Natural killer cell (primary cell): ENCODE measurements at regions not wholly inside any gene's neighbourhood (a gene's known extent, or its start where the extent isn't known, plus 50 kb on each side); places are given as distances from the start of the nearest gene placed in this dataset.

Experiments
- ATAC-seq, 3 donors: fragments of 150-1000 bp in 2 of 3; fragments of 200-7000 bp in 1 of 3; cut with Tn5 transposase; 1 replicate in 1 of 3; 2 replicates in 2 of 3; pipeline ENCODE4 v1.10.0; 2021; ENCODE audit warnings: mild to moderate bottlenecking in 2 of 3, moderate library complexity in 2 of 3
- DNase-seq, 2 donors: peaks; one replicate each; pipeline versions ENCODE4 v3.0.0 to v3.0.0-alpha.2; 2013 to 2021; ENCODE audit warnings: mixed read lengths in 1 of 2
- H3K27ac ChIP-seq: one replicate; pipeline ENCODE4 v1.5.1; 2013; ENCODE audit warnings: mild to moderate bottlenecking, low read length
- H3K27me3 ChIP-seq: one replicate; pipeline ENCODE4 v1.6.1; 2013; ENCODE audit warnings: low read length; ENCODE audit not compliant: control insufficient read depth, insufficient read depth
- H3K36me3 ChIP-seq: one replicate; pipeline ENCODE4 v1.6.1; 2013; ENCODE audit warnings: low read length; ENCODE audit not compliant: control insufficient read depth, insufficient read depth
- H3K4me1 ChIP-seq: one replicate; pipeline ENCODE4 v1.6.1; 2013; ENCODE audit warnings: low read length; ENCODE audit not compliant: control insufficient read depth, insufficient read depth
- H3K4me3 ChIP-seq: one replicate; pipeline ENCODE4 v1.5.1; 2013; ENCODE audit warnings: low read length
- H3K9me3 ChIP-seq: one replicate; pipeline ENCODE4 v1.6.1; 2013; ENCODE audit warnings: low read length; ENCODE audit not compliant: control insufficient read depth, insufficient read depth
- H3K27ac Mint-ChIP-seq, 2 donors: one replicate each; pipeline ENCODE4 v1.8.0; 2022; ENCODE audit warnings: mild to moderate bottlenecking in 2 of 2, mixed read lengths in 2 of 2, moderate library complexity in 1 of 2
- H3K27me3 Mint-ChIP-seq, 2 donors: one replicate each; pipeline ENCODE4 v1.8.0; 2022; ENCODE audit warnings: low read depth in 2 of 2, mixed read lengths in 2 of 2
- H3K36me3 Mint-ChIP-seq: one replicate; pipeline ENCODE4 v1.8.0; 2022; ENCODE audit warnings: mixed read lengths
- H3K4me1 Mint-ChIP-seq, 2 donors: one replicate each; pipeline ENCODE4 v1.8.0; 2022; ENCODE audit warnings: mixed read lengths in 2 of 2
- H3K4me3 Mint-ChIP-seq: one replicate; pipeline ENCODE4 v1.8.0; 2022; ENCODE audit warnings: mild to moderate bottlenecking, moderate library complexity, mixed read lengths
- H3K9me3 Mint-ChIP-seq, 2 donors: one replicate each; pipeline ENCODE4 v1.8.0; 2022; ENCODE audit warnings: mixed read lengths in 2 of 2
- WGBS: methylation state at CpG from one replicate; pipeline ENCODE4 v1.1.7; 2013; ENCODE audit warnings: missing lambda C conversion rate; ENCODE audit not compliant: insufficient coverage; 5-methylcytosine and 5-hydroxymethylcytosine counted together
- intact Hi-C: fragments of 100-400 bp; cut with micrococcal nuclease; formaldehyde crosslinking; loops from one replicate; pipeline ENCODE4 v1.14.2; 2022
- TF ChIP-seq, protein P1 (sequence below): fragments of 200-600 bp; IDR thresholded peaks from one replicate; pipeline ENCODE4 v1.8.0; 2022; ENCODE audit warnings: antibody characterized with exemption

DNA sequence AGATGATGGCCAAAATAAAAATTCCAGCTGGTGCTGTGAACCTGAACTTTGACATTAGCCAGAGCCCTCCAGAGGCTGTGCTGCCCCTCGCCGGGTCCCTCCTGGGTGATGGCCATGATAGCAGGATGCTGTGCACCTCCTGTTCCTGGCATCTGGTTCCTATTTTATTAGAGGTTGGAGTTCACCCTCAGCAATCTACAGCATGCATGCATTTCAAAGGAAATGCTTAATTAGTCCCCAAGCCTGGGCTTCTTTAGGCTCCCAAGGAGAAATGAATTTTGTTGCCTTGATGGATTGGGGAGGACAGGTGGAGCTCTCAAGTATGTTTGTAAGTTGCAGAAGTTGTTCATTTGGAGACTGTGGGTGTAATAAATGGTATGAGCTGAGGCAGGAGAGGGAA is 166.9 kb downstream of the GLI2 start:
- ATAC-seq (no peak), DNase-seq (no peak)
- Mint-ChIP-seq H3K36me3 (no peaks in the 10 kb centered on the region), H3K27ac (no peak overlapping the region), H3K9me3 (no peaks in the 10 kb centered on the region), H3K4me3 (no peak overlapping the region), H3K27me3 (peaks cover 0 to 2% of the 10 kb centered on the region in 2 donors), H3K4me1 (no peaks in the 10 kb centered on the region)
- H3K27ac ChIP-seq, result no peak overlapping the region
- TF ChIP-seq, protein P1, sequence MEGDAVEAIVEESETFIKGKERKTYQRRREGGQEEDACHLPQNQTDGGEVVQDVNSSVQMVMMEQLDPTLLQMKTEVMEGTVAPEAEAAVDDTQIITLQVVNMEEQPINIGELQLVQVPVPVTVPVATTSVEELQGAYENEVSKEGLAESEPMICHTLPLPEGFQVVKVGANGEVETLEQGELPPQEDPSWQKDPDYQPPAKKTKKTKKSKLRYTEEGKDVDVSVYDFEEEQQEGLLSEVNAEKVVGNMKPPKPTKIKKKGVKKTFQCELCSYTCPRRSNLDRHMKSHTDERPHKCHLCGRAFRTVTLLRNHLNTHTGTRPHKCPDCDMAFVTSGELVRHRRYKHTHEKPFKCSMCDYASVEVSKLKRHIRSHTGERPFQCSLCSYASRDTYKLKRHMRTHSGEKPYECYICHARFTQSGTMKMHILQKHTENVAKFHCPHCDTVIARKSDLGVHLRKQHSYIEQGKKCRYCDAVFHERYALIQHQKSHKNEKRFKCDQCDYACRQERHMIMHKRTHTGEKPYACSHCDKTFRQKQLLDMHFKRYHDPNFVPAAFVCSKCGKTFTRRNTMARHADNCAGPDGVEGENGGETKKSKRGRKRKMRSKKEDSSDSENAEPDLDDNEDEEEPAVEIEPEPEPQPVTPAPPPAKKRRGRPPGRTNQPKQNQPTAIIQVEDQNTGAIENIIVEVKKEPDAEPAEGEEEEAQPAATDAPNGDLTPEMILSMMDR, result no peak
- 74% methylated on average over 2 of the region's 2 CpGs for WGBS
- H3K4me1 ChIP-seq, result no peaks in the 10 kb centered on the region
- H3K36me3 ChIP-seq, result no peaks in the 10 kb centered on the region
- H3K4me3 ChIP-seq, result no peak overlapping the region
- no peaks in the 10 kb centered on the region for H3K27me3 ChIP-seq
- intact Hi-C loops, result no loop called here
- H3K9me3 ChIP-seq, result no peaks in the 10 kb centered on the region

DNA sequence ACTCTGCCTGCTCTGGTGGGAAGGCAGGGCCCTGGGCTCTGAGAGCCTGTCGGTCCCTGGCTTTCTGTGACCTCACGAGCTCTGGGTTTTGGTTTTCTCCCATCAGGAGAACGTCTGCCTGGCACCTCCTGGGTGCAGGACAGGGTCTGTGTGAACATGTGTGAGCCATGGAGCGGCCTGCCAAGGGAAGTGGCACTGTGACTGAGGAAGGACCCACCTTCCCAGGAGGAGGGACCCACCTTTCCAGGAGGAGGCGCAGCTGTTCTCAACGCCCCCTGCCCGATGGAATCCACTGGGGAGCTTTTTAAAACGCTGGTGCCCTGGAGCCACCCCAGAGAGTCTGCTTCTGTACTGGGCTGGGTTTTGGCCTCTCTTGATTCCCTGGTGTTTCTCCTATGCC is 168.7 kb downstream of the GLI2 start:
- intact Hi-C loops, result no loop called here
- H3K27me3 ChIP-seq, result no peaks in the 10 kb centered on the region
- no peaks in the 10 kb centered on the region for H3K9me3 ChIP-seq
- no peak overlapping the region for H3K27ac ChIP-seq
- H3K27ac Mint-ChIP-seq, result no peak overlapping the region
- TF ChIP-seq, protein P1, result no peak
- H3K36me3 Mint-ChIP-seq, result no peaks in the 10 kb centered on the region
- no peak overlapping the region for H3K4me3 Mint-ChIP-seq
- 80% methylated on average over 8 of the region's 8 CpGs for WGBS
- H3K4me3 ChIP-seq, result no peak overlapping the region
- H3K36me3 ChIP-seq, result no peaks in the 10 kb centered on the region
- no peak for ATAC-seq
- H3K4me1 Mint-ChIP-seq, result no peaks in the 10 kb centered on the region
- H3K4me1 ChIP-seq, result no peaks in the 10 kb centered on the region
- H3K9me3 Mint-ChIP-seq, result no peaks in the 10 kb centered on the region
- no peak for DNase-seq
- H3K27me3 Mint-ChIP-seq, result peaks cover 0 to 2% of the 10 kb centered on the region in 2 donors

DNA sequence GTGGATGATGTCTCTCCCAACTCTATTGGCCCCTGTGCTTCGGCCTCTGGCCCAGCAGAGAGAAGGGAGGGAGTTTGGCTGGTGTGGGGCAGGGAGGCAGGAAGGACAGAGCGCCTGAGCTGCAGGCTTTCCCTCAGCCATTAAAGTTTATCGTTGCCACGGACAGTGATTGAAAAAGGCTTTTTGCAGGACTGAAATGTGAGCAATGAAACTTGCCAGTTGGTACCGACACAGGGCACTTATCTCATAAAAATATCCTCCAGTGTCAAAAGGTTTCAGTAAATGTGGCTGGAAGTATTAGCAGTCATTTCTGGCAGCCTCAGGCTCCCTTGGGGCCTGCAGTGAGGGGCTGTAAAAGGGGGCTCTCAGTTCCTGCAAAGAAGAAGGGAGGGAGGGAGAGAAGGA is 169.2 kb downstream of the GLI2 start:
- Mint-ChIP-seq H3K4me1 (no peaks in the 10 kb centered on the region), H3K36me3 (no peaks in the 10 kb centered on the region), H3K9me3 (no peaks in the 10 kb centered on the region), H3K4me3 (no peak overlapping the region), H3K27ac (no peak overlapping the region), H3K27me3 (peaks cover 0 to 2% of the 10 kb centered on the region in 2 donors)
- no peak for DNase-seq
- WGBS, result 77% methylated on average over 5 of the region's 5 CpGs
- ATAC-seq, result no peak
- H3K9me3 ChIP-seq, result no peaks in the 10 kb centered on the region
- no peak overlapping the region for H3K27ac ChIP-seq
- intact Hi-C loops, result no loop called here
- H3K4me1 ChIP-seq, result no peaks in the 10 kb centered on the region
- H3K36me3 ChIP-seq, result no peaks in the 10 kb centered on the region
- TF ChIP-seq, protein P1, result no peak
- no peak overlapping the region for H3K4me3 ChIP-seq
- no peaks in the 10 kb centered on the region for H3K27me3 ChIP-seq

GRCh38 chr2:120905298-120905697 is 169.6 kb downstream of the GLI2 start:
- H3K27ac ChIP-seq, result no peak overlapping the region
- 93% methylated on average over 5 of the region's 5 CpGs for WGBS
- TF ChIP-seq, protein P1, result no peak
- H3K27me3 Mint-ChIP-seq, result peaks cover 0 to 2% of the 10 kb centered on the region in 2 donors
- H3K27me3 ChIP-seq, result no peaks in the 10 kb centered on the region
- H3K4me3 ChIP-seq, result no peak overlapping the region
- intact Hi-C loops, result no loop called here
- no peaks in the 10 kb centered on the region for H3K36me3 Mint-ChIP-seq
- no peaks in the 10 kb centered on the region for H3K4me1 ChIP-seq
- H3K9me3 Mint-ChIP-seq, result no peaks in the 10 kb centered on the region
- H3K9me3 ChIP-seq, result no peaks in the 10 kb centered on the region
- no peak overlapping the region for H3K27ac Mint-ChIP-seq
- no peak overlapping the region for H3K4me3 Mint-ChIP-seq
- H3K4me1 Mint-ChIP-seq, result no peaks in the 10 kb centered on the region
- H3K36me3 ChIP-seq, result no peaks in the 10 kb centered on the region
- DNase-seq (no peak), ATAC-seq (no peak)
